ENCODE measurements at regions not wholly inside any gene's neighbourhood (a gene's known extent, or its start where the extent isn't known, plus 50 kb on each side); places are given as distances from the start of the nearest gene placed in this dataset.

- H3K9me3 ChIP-seq (ENCODE audit: low read length) = no peaks in the 10 kb centered on the region
- CTCF ChIA-PET = no interaction called here
- no peak overlapping the region for H3K4me2 ChIP-seq (ENCODE audit: low read length)
- intact Hi-C loops (cut with micrococcal nuclease) = no loop called here
- H3F3A ChIP-seq (ENCODE audit: low read length, unreplicated experiment) = no peaks in the 10 kb centered on the region
- H4K20me1 ChIP-seq (ENCODE audit: low read length) = no peaks in the 10 kb centered on the region
- peaks cover 3% of the 10 kb centered on the region for H3K36me3 ChIP-seq (ENCODE audit: low read depth, low read length)
- no TSS peak for BruUV-seq (replicated peaks)
- no peak overlapping the region for H3K4me3 ChIP-seq (ENCODE audit: low read length)
- H3K9ac ChIP-seq (ENCODE audit: low read length) = no peak overlapping the region
- no peaks in the 10 kb centered on the region for H3K9me2 ChIP-seq (replicated peaks; ENCODE audit: low read length)
- H3K27me3 ChIP-seq (ENCODE audit: low read length) = no peaks in the 10 kb centered on the region
- H3K27ac ChIP-seq (ENCODE audit: low read length) = no peak overlapping the region
- POLR2A ChIA-PET (ENCODE audit: unreplicated experiment) = no interaction called here
- no peaks in the 10 kb centered on the region for H3K79me2 ChIP-seq (ENCODE audit: low read length)
- TF ChIP-seq EZH2phosphoT487 (IDR thresholded peaks at IDR 0.05; ENCODE audit: borderline replicate concordance, low read length) (no peak), CTCF (conservative IDR thresholded peaks at IDR 0.05; ENCODE audit: low read depth, low read length) (no peak), EZH2 (IDR thresholded peaks at IDR 0.05; ENCODE audit: low read length, unreplicated experiment) (no peak)
- DNase-seq = no peak
- no peak overlapping the region for H2AFZ ChIP-seq (ENCODE audit: low read length)
- ATAC-seq = no peak
- no peaks in the 10 kb centered on the region for H3K4me1 ChIP-seq (ENCODE audit: insufficient read depth, low read length)
Observed at GRCh38 chr22:47686594-47687345, 924.3 kb downstream of the TBC1D22A start.

DNA sequence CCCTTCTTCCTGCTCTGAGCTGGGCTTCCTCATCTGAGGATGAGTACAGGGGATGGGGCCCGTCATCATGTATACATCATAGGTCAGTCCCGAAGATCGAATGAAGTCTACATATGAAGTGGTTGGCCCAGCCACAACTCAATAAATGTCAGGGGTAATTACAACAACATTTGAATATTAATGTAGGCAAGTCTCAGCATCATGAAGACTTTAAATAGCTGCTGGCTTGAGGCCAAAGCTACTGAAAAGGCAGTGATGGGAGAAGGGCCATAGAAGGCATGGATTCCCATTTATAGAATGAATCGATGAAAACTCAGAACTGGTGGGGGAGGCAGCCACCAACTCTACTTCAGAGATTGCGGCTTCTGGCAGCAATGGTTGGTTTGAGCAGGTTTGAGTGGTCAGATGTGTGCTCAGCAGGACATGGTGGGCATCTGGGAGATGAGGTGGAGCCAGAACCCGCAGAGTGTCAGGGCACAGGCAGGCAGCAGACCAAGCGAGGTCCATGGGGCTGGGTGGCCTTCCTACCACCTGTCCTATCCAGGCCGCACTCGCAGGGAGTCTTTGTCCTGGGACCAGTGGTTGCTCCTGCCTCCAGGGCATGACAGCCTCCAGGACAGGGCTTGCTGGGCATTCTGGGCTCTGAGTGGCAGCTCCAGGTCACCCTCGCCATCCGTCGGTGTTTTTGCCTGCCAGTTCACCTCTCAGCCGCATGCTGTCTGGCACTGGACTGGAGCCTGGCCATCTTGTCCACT, 919.1 kb downstream of the TBC1D22A start:
- Histone ChIP-seq H2AFZ (ENCODE audit: low read length) (no peak overlapping the region), H3K9ac (ENCODE audit: low read length) (no peak overlapping the region), H3K36me3 (ENCODE audit: low read depth, low read length) (peaks cover 3% of the 10 kb centered on the region), H3K4me1 (ENCODE audit: insufficient read depth, low read length) (no peaks in the 10 kb centered on the region), H3K27ac (ENCODE audit: low read length) (no peak overlapping the region), H3K27me3 (ENCODE audit: low read length) (no peaks in the 10 kb centered on the region), H3F3A (ENCODE audit: low read length, unreplicated experiment) (no peaks in the 10 kb centered on the region), H3K9me3 (ENCODE audit: low read length) (no peaks in the 10 kb centered on the region), H3K79me2 (ENCODE audit: low read length) (no peaks in the 10 kb centered on the region), H4K20me1 (ENCODE audit: low read length) (no peaks in the 10 kb centered on the region), H3K4me3 (ENCODE audit: low read length) (no peak overlapping the region), H3K4me2 (ENCODE audit: low read length) (no peak overlapping the region), H3K9me2 (replicated peaks; ENCODE audit: low read length) (no peaks in the 10 kb centered on the region)
- no peak for ATAC-seq
- ChIA-PET POLR2A (ENCODE audit: unreplicated experiment) (no interaction called here), CTCF (no interaction called here)
- intact Hi-C loops (cut with micrococcal nuclease) = no loop called here
- no TSS peak for BruUV-seq (replicated peaks)
- TF ChIP-seq EZH2phosphoT487 (IDR thresholded peaks at IDR 0.05; ENCODE audit: borderline replicate concordance, low read length) (no peak), EZH2 (IDR thresholded peaks at IDR 0.05; ENCODE audit: low read length, unreplicated experiment) (no peak), CTCF (conservative IDR thresholded peaks at IDR 0.05; ENCODE audit: low read depth, low read length) (no peak)
- DNase-seq = no peak

Measured in PC-3 (cell line).